Large intestine (tissue), 3 donors: ENCODE measurements at regions not wholly inside any gene's neighbourhood (a gene's known extent, or its start where the extent isn't known, plus 50 kb on each side); places are given as distances from the start of the nearest gene placed in this dataset.
"Not testable (repeated sequence)": the region's sequence is repeated elsewhere in the genome, so short reads cannot be mapped to it uniquely, and the experiment has no call there.

ENCODE experiments used
- DNase-seq, 2 donors: peaks; one replicate each; pipeline versions ENCODE4 v3.0.0 to v3.0.0-alpha.2; 2013
- H3K27ac ChIP-seq: one replicate; pipeline ENCODE4 v1.5.1; 2013; ENCODE audit warnings: low read length
- H3K27me3 ChIP-seq: 2 replicates; pipeline ENCODE4 v1.6.1; 2013; ENCODE audit warnings: low read length; ENCODE audit not compliant: control insufficient read depth, insufficient read depth
- H3K36me3 ChIP-seq: 2 replicates; pipeline ENCODE4 v1.6.1; 2013; ENCODE audit warnings: low read length; ENCODE audit not compliant: control insufficient read depth, insufficient read depth
- H3K4me1 ChIP-seq: one replicate; pipeline ENCODE4 v1.6.1; 2013; ENCODE audit warnings: low read length; ENCODE audit not compliant: control insufficient read depth, insufficient read depth
- H3K4me3 ChIP-seq: one replicate; pipeline ENCODE4 v1.5.1; 2013; ENCODE audit warnings: low read length
- H3K9me3 ChIP-seq: one replicate; pipeline ENCODE4 v1.6.1; 2013; ENCODE audit warnings: mild to moderate bottlenecking, low read depth, low read length, moderate library complexity; ENCODE audit not compliant: control insufficient read depth
- WGBS: methylation state at CpG from one replicate; pipeline ENCODE4 v1.1.5; 2013; ENCODE audit warnings: low lambda C conversion rate; ENCODE audit not compliant: insufficient coverage; 5-methylcytosine and 5-hydroxymethylcytosine counted together

DNA sequence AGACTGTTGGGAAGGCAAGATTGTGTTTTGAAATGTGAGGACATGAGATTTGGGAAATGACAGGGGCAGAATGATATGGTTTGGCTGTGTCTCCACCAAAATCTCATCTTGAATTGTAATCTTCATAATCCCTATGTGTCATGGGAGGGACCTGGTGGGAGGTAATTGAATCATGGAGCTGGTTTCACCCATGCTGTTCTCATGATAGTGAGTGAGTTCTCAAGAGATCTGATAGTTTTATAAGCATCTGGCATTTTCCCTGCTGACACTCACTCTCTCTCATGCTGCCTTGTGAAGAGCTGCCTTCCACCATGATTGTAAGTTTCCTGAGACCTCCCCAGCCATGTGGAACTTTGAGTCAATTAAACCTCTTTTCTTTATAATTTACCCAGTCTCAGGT, 406.2 kb downstream of the KIF20B start:
- H3K36me3 ChIP-seq, H3K4me3 ChIP-seq, H3K27ac ChIP-seq, H3K27me3 ChIP-seq, H3K9me3 ChIP-seq, DNase-seq, H3K4me1 ChIP-seq: not testable (repeated sequence)

DNA sequence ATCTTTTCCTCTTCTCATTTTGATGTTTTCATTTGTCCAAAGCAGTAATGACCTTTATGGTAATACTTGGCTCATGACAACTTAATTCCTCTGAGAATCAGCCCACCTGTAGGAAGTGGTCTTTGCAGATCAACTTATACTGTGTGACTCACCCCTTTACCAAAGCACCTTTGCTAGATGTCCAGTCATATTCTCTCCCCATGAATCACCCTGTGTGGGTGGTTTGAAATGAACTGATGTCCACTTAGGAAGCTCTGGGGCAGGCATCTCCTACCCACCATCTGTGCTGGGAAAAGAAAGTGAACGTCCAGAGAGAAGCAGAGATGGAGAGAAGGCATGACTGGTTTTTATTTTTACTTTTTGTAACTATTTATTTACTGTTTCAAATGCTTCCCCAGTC, 410.3 kb downstream of the KIF20B start:
- Histone ChIP-seq H3K9me3 (no peaks in the 10 kb centered on the region), H3K4me3 (no peak overlapping the region), H3K27ac (no peak overlapping the region), H3K36me3 (no peaks in the 10 kb centered on the region), H3K4me1 (no peaks in the 10 kb centered on the region), H3K27me3 (no peaks in the 10 kb centered on the region)
- no peak for DNase-seq
- WGBS = no CpG with 5 or more reads among the region's 1 CpG

DNA sequence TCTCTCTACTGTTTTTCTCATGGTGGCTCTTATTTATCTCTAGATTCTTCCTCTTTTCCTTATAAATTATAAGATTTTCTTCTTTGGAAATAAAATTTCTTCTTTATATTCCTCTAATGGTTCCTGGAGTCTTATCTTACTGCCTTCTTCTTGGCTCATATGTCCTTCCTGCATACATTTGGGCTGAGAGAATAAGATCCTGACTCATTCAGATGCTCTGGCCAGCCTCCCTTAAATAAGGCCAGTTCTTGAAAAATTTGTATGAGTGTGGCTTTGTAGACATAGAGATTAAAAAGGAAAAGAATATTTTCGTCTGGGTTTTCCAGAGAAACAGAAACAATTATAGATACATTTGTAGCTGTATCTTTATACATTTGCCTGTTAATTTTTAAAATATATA, 411.3 kb downstream of the KIF20B start:
- DNase-seq = no peak
- no peaks in the 10 kb centered on the region for H3K27me3 ChIP-seq
- H3K4me3 ChIP-seq = no peak overlapping the region
- H3K9me3 ChIP-seq = no peaks in the 10 kb centered on the region
- no peak overlapping the region for H3K27ac ChIP-seq
- no CpG with 5 or more reads among the region's 1 CpG for WGBS
- no peaks in the 10 kb centered on the region for H3K36me3 ChIP-seq
- no peaks in the 10 kb centered on the region for H3K4me1 ChIP-seq

DNA sequence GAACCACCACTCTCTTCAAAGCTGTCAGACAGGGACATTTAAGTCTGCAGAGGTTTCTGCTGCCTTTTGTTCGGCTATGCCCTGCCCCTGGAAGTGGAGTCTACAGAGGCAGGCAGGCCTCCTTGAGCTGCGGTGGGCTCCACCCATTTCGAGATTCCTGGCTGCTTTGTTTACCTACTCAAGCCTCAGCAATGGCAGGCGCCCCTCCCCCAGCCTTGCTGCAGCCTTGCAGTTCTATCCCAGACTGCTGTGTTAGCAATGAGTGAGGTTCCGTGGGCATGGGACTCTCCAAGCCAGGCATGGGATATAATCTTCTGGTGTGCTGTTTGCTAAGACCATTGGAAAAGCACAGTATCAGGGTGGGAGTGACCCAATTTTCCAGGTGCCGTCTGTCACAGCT, 417.2 kb downstream of the KIF20B start:
- H3K27ac ChIP-seq, H3K4me1 ChIP-seq, H3K27me3 ChIP-seq, H3K4me3 ChIP-seq, H3K36me3 ChIP-seq, DNase-seq, H3K9me3 ChIP-seq: not testable (repeated sequence)
- WGBS = no CpG with 5 or more reads among the region's 6 CpGs

DNA sequence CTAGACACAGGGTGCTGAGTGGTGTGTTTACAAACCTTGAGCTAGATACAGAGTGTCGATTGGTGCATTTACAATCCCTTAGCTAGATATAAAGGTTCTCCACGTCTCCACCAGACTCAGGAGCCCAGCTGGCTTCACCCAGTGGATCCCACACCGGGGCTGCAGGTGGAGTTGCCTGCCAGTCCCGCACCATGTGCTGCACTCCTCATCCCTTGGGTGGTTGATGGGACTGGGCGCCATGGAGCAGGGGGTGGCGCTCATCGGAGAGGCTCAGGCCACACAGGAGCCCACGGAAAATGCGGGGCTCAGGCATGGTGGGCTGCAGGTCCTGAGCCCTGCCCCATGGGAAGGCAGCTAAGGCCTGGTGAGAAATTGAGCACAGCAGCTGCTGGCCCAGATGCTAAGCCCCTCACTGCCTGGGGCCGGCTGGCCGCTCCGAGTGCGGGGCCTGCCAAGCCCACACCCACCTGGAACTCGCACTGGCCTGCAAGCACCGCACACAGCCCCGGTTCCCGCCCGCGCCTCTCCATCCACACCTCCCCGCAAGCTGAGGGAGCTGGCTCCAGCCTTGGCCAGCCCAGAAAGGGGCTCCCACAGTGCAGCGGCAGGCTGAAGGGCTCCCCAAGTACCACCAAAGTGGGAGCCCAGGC, 418.4 kb downstream of the KIF20B start:
- not testable (repeated sequence) for H3K4me3 ChIP-seq, DNase-seq

DNA sequence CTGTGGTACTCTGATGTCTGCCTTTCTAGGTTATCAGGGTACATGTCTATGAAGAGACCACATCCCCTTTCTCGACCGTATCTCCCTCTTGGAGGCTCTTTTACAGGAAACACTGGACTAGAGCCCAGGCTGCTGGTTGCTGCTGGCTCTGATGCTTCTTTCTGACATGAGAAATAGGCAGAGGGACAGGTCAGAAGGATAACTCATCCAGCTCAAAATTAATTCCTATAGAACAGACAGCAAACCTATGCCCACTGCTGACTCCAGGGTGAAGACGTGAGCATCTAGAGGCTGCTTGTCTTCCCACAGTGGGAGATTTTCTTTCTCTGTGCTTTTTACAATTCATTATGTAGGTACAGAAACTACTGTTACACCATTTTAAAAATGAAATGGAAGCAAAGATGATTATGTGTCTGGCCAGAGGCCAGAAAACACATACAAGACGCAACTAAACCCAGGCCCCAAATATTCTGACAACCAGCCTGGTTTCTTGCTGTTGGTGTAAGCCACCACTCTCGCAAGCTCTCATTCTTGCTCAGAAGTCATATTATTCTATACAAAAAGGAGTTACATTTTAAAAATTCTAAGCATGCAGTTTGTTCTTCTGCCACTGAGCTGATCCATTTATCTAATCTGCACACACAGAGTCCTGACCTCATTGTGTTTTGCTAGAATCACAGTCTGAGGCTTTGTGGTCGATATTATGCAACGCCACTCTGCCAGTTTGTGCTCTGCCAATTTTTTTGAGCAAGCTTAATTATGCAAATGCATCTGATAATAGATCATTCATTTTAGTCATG, 424.3 kb downstream of the KIF20B start:
- Histone ChIP-seq H3K27ac (no peak overlapping the region), H3K27me3 (no peaks in the 10 kb centered on the region), H3K4me1 (no peaks in the 10 kb centered on the region), H3K4me3 (no peak overlapping the region), H3K36me3 (no peaks in the 10 kb centered on the region), H3K9me3 (no peaks in the 10 kb centered on the region)
- DNase-seq = peak in 1 of 2 donors; percentile 2
- 60% methylated on average over 2 of the region's 7 CpGs for WGBS

More for the DNA sequence above, 418.4 kb downstream of the KIF20B start:
- H3K9me3 ChIP-seq, H3K27me3 ChIP-seq, H3K4me1 ChIP-seq, H3K36me3 ChIP-seq, H3K27ac ChIP-seq: not testable (repeated sequence)
- no CpG with 5 or more reads among the region's 21 CpGs for WGBS

DNA sequence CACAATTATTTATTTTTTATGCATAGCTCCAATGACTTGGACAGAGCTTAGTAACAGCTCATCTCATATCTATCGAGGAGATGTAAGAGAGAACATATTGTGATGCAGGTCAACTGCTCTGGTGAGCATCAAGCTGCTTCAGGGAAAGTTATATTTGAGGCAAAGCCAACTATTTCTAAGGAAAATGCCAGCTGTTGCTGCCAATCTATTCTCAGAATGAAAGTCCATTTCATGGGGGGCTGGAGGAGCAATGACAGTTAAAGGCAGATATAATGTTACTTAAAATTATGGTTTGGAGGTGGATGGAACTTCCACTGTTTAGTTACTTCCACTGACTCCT, 424.8 kb downstream of the KIF20B start:
- no peaks in the 10 kb centered on the region for H3K4me1 ChIP-seq
- no peaks in the 10 kb centered on the region for H3K27me3 ChIP-seq
- no peaks in the 10 kb centered on the region for H3K36me3 ChIP-seq
- H3K9me3 ChIP-seq = no peaks in the 10 kb centered on the region
- WGBS = no CpG with 5 or more reads among the region's 1 CpG
- no peak overlapping the region for H3K4me3 ChIP-seq
- DNase-seq = no peak
- H3K27ac ChIP-seq = no peak overlapping the region

DNA sequence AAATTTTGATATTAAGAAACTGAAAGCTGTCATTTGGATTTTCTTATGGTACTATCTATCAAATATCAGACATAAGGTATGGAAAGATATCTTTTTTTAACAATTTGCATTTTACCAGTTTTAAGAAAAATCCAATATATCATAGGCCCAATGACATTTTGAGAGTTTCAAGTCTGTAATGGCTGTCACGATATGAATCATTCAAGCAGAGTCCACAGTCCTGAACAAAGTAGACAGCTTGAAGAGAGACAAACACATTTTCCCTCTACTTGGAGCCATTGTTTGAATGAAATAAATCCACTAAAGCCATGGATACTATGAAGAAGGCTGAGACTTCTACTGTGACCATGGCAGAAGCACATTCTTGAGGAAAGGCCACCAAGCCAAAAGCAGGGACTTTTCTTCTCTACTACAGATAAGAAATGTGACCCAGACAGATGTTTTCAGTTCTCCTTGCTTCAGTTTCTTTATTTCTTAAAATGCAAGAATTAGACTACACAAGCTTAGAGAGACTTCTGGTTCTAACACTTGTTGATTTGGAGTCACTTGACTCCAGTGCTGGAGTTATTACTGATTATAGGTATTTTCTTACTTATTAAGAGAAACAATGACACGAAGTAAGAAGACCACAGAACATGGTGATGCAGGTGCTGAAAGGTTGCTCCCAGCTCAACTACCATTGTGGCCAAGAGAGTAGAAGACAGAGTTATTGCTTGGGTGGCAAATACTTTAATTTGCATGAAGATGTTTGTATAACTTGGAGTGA, 429.1 kb downstream of the KIF20B start:
- DNase-seq = no peak
- no peaks in the 10 kb centered on the region for H3K9me3 ChIP-seq
- H3K4me1 ChIP-seq = no peaks in the 10 kb centered on the region
- H3K27ac ChIP-seq = no peak overlapping the region
- 100% methylated on average over 1 of the region's 2 CpGs for WGBS
- H3K4me3 ChIP-seq = no peak overlapping the region
- no peaks in the 10 kb centered on the region for H3K27me3 ChIP-seq
- no peaks in the 10 kb centered on the region for H3K36me3 ChIP-seq

DNA sequence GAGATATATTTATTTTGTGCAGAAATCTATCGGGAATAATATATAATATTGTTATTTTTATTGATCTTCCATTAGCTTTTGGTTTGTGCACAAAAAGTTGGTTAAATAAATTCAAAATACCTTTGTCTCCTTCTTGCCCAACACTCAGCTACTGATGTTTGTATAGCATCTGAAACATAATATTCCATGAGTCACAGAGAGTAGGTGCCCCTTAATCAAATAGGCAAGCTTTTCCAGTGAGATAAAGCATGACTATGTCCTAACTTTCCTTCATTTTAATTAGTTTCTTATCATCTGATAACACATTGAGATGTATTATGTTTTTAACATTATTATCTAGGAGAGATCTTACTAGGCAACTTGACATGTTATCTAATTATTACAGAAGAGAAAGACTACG, 432.2 kb downstream of the KIF20B start:
- 100% methylated on average over 1 of the region's 2 CpGs for WGBS
- H3K9me3 ChIP-seq = peaks cover 3% of the 10 kb centered on the region
- H3K4me3 ChIP-seq = no peak overlapping the region
- no peaks in the 10 kb centered on the region for H3K36me3 ChIP-seq
- H3K27me3 ChIP-seq = no peaks in the 10 kb centered on the region
- DNase-seq = no peak
- no peaks in the 10 kb centered on the region for H3K4me1 ChIP-seq
- no peak overlapping the region for H3K27ac ChIP-seq

DNA sequence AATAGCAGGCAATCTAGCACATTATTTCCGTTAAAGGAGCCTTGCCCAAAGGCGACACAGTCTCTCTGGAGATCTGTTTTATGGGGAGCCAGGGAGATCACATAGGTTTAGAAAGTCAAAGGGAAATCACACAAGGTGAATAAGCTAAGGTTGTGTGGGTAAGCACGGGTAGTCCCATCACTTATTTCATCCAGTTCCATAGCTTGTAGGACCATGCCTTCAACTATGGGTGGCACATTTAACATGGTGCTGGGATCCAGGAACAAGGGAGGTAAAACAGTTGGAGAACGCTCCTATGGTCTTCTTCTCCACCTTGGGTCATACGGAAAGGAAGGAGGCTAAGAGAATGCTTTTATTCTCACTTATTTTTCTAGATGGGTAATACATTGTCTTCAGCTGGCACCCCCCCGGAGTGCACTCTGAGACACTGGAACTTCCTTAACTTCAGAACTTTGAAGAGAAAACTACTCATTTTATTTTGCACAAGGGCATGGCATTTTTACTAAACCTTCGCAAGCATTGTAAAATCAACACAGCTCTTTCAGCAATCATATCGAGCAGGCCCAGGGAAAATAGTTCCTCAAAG, 435.4 kb downstream of the KIF20B start:
- Histone ChIP-seq H3K27ac (no peak overlapping the region), H3K27me3 (no peaks in the 10 kb centered on the region), H3K36me3 (no peaks in the 10 kb centered on the region), H3K4me1 (no peaks in the 10 kb centered on the region), H3K4me3 (no peak overlapping the region), H3K9me3 (peaks cover 3% of the 10 kb centered on the region)
- peak in 1 of 2 donors; percentile 4 for DNase-seq
- 80% methylated on average over 1 of the region's 8 CpGs for WGBS
